ENCODE measurements at regions not wholly inside any gene's neighbourhood (a gene's known extent, or its start where the extent isn't known, plus 50 kb on each side); places are given as distances from the start of the nearest gene placed in this dataset.
"Not testable (repeated sequence)": the region's sequence is repeated elsewhere in the genome, so short reads cannot be mapped to it uniquely, and the experiment has no call there.

DNA sequence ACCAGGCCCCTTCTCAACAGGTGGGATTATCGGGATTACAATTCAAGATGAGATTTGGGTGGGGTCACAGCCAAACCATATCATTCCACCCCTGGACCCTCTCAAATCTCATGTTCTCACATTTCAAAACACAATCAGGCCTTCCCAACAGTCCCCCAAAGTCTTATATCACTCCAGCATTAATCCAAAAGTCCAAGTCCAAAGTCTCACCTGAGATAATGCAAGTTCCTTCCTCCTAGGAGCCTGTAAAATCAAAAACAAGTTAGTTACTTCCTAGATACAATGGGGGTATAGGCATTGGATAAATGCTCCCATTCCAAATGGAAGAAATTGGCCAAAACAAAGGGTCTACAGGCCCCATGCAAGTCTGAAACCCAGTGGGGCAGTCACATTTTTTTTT lies 111.1 kb upstream of the FAM9C start:
- TF ChIP-seq, protein P1, sequence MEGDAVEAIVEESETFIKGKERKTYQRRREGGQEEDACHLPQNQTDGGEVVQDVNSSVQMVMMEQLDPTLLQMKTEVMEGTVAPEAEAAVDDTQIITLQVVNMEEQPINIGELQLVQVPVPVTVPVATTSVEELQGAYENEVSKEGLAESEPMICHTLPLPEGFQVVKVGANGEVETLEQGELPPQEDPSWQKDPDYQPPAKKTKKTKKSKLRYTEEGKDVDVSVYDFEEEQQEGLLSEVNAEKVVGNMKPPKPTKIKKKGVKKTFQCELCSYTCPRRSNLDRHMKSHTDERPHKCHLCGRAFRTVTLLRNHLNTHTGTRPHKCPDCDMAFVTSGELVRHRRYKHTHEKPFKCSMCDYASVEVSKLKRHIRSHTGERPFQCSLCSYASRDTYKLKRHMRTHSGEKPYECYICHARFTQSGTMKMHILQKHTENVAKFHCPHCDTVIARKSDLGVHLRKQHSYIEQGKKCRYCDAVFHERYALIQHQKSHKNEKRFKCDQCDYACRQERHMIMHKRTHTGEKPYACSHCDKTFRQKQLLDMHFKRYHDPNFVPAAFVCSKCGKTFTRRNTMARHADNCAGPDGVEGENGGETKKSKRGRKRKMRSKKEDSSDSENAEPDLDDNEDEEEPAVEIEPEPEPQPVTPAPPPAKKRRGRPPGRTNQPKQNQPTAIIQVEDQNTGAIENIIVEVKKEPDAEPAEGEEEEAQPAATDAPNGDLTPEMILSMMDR (IDR thresholded peaks at IDR 0.05), result not testable (repeated sequence)
- TF ChIP-seq POLR2A, POLR2AphosphoS5 (IDR thresholded peaks at IDR 0.05): not testable (repeated sequence)

All from gastroesophageal sphincter (tissue), 3 donors.